H1 (cell line): ENCODE measurements at regions not wholly inside any gene's neighbourhood (a gene's known extent, or its start where the extent isn't known, plus 50 kb on each side); places are given as distances from the start of the nearest gene placed in this dataset.

ENCODE experiments used
- CTCF ChIA-PET: fragments of 300-600 bp; sonication (Branson Sonifier 250); formaldehyde crosslinking; loops from one replicate; lab custom pipeline; 2021; ENCODE audit not compliant: partially characterized antibody; lab: Charles Lee
- POLR2A ChIA-PET: fragments of 300-600 bp; sonication (Branson Sonifier 250); formaldehyde crosslinking; loops from one replicate; lab custom pipeline; 2021; ENCODE audit warnings: inconsistent platforms; ENCODE audit not compliant: partially characterized antibody; lab: Charles Lee
- DNase-seq, 2 experiments: peaks; one replicate each; pipeline versions ENCODE4 v3.0.0 to v3.0.0-alpha.2; 2010 to 2022; ENCODE audit warnings: low spot score in 2 of 2, low read depth in 1 of 2, mixed read lengths in 1 of 2
- FAIRE-seq: peaks from 2 replicates; lab custom pipeline; 2011; peaks lifted over from hg19 to GRCh38; lab: Jason Lieb, UNC
- H2AFZ ChIP-seq: 2 replicates; pipeline ENCODE4 v1.8.1; 2012; ENCODE audit warnings: low read length, inconsistent platforms
- H2AK5ac ChIP-seq: 2 replicates; pipeline ENCODE4 v1.6.1; 2013; ENCODE audit warnings: low read depth, low read length
- H2BK120ac ChIP-seq: replicated peaks from 2 replicates; pipeline ENCODE3; 2013; ENCODE audit warnings: low read depth, low read length, inconsistent platforms
- H2BK12ac ChIP-seq: 2 replicates; pipeline ENCODE4 v1.6.1; 2013; ENCODE audit warnings: low read depth, low read length
- H2BK15ac ChIP-seq: 2 replicates; pipeline ENCODE4 v1.6.1; 2013; ENCODE audit warnings: low read length
- H2BK20ac ChIP-seq: 2 replicates; pipeline ENCODE4 v1.6.1; 2013; ENCODE audit warnings: low read length
- H2BK5ac ChIP-seq: 2 replicates; pipeline ENCODE4 v1.6.1; 2013; ENCODE audit warnings: low read depth, low read length
- H3K14ac ChIP-seq: 2 replicates; pipeline ENCODE4 v1.6.1; 2013; ENCODE audit warnings: inconsistent platforms; ENCODE audit not compliant: insufficient read length
- H3K18ac ChIP-seq: 2 replicates; pipeline ENCODE4 v1.6.1; 2013; ENCODE audit warnings: low read length; ENCODE audit errors: extremely low read depth
- H3K23ac ChIP-seq: 2 replicates; pipeline ENCODE4 v1.6.1; 2013; ENCODE audit warnings: inconsistent platforms; ENCODE audit not compliant: insufficient read length
- H3K23me2 ChIP-seq: 2 replicates; pipeline ENCODE4 v1.6.1; 2013; ENCODE audit warnings: low read depth, low read length
- H3K27ac ChIP-seq: 2 replicates; pipeline ENCODE4 v1.6.1; 2011; ENCODE audit warnings: low read depth, low read length, inconsistent platforms
- H3K27me3 ChIP-seq, 4 experiments: replicated peaks in 1 of 4; 1 replicate in 1 of 4; 2 replicates in 3 of 4; pipeline versions ENCODE4 v1.6.1 to v1.8.1; 2011 to 2013; ENCODE audit warnings: low read length in 3 of 4, mild to moderate bottlenecking in 3 of 4, inconsistent platforms in 2 of 4, mixed read lengths in 2 of 4, moderate library complexity in 1 of 4; ENCODE audit not compliant: control insufficient read depth in 3 of 4, insufficient read depth in 3 of 4; ENCODE audit errors: extremely low read depth in 1 of 4
- H3K36me3 ChIP-seq, 4 experiments: 2 replicates each; pipeline versions ENCODE4 v1.6.1 to v1.8.1; 2011 to 2013; ENCODE audit warnings: mild to moderate bottlenecking in 4 of 4, low read length in 3 of 4, moderate library complexity in 2 of 4, control low read depth in 1 of 4, inconsistent platforms in 1 of 4; ENCODE audit not compliant: insufficient read depth in 4 of 4, control insufficient read depth in 2 of 4
- H3K4ac ChIP-seq: replicated peaks from 2 replicates; pipeline ENCODE3; 2013; ENCODE audit warnings: low read length, low read depth, mixed read lengths, inconsistent platforms; ENCODE audit not compliant: insufficient read length
- H3K4me1 ChIP-seq, 4 experiments: replicated peaks in 1 of 4; 1 replicate in 1 of 4; 2 replicates in 3 of 4; pipeline versions ENCODE4 v1.6.1 to v1.8.1; 2011 to 2013; ENCODE audit warnings: low read length in 3 of 4, inconsistent platforms in 2 of 4, mixed read lengths in 1 of 4; ENCODE audit not compliant: insufficient read depth in 4 of 4, control insufficient read depth in 3 of 4
- H3K4me2 ChIP-seq, 2 experiments: 2 replicates each; pipeline versions ENCODE4 v1.6.1 to v1.8.1; 2011 to 2013; ENCODE audit warnings: low read depth in 2 of 2, low read length in 2 of 2, control low read depth in 1 of 2, inconsistent platforms in 1 of 2, mild to moderate bottlenecking in 1 of 2; ENCODE audit not compliant: insufficient read depth in 1 of 2
- H3K4me3 ChIP-seq, 4 experiments: fragments of 200-600, 300-600 bp in 1 of 4; sonication (generic), shearing (Covaris generic), sonication (Bioruptor Twin) in 1 of 4; 2 replicates each; pipeline versions ENCODE4 v1.5.1 to v1.8.1; 2011 to 2016; ENCODE audit warnings: low read length in 4 of 4, low read depth in 3 of 4, control low read depth in 2 of 4, inconsistent platforms in 2 of 4, mild to moderate bottlenecking in 2 of 4, mixed read lengths in 1 of 4, moderate library complexity in 1 of 4; ENCODE audit not compliant: insufficient read depth in 2 of 4; ENCODE audit errors: extremely low read depth in 1 of 4
- H3K56ac ChIP-seq: replicated peaks from 2 replicates; pipeline ENCODE3; 2013; ENCODE audit warnings: low read depth, mild to moderate bottlenecking, mixed read lengths, low read length, inconsistent platforms; ENCODE audit not compliant: insufficient read length
- H3K79me1 ChIP-seq: 2 replicates; pipeline ENCODE4 v1.6.1; 2013; ENCODE audit warnings: low read depth, low read length, control low read depth
- H3K79me2 ChIP-seq, 2 experiments: 2 replicates each; pipeline versions ENCODE4 v1.6.1 to v1.8.1; 2012 to 2013; ENCODE audit warnings: low read length in 2 of 2, mild to moderate bottlenecking in 2 of 2, inconsistent platforms in 1 of 2; ENCODE audit not compliant: insufficient read depth in 2 of 2, control insufficient read depth in 1 of 2
- H3K9ac ChIP-seq, 4 experiments: replicated peaks in 1 of 4; 1 replicate in 1 of 4; 2 replicates in 3 of 4; pipeline versions ENCODE4 v1.6.1 to v1.8.1; 2011 to 2013; ENCODE audit warnings: low read depth in 3 of 4, low read length in 3 of 4, control low read depth in 2 of 4, mild to moderate bottlenecking in 2 of 4, moderate library complexity in 2 of 4, inconsistent platforms in 1 of 4; ENCODE audit errors: extremely low read depth in 1 of 4
- H3K9me3 ChIP-seq, 2 experiments: 2 replicates each; pipeline versions ENCODE4 v1.6.1 to v1.8.1; 2012 to 2013; ENCODE audit warnings: mild to moderate bottlenecking in 2 of 2, moderate library complexity in 2 of 2, control low read depth in 1 of 2, inconsistent platforms in 1 of 2, low read depth in 1 of 2, low read length in 1 of 2, mixed read lengths in 1 of 2; ENCODE audit not compliant: insufficient read depth in 2 of 2
- H4K20me1 ChIP-seq, 2 experiments: replicated peaks in 1 of 2; 2 replicates each; pipeline versions ENCODE3 to v1.8.1; 2011 to 2013; ENCODE audit warnings: inconsistent platforms in 2 of 2, low read length in 2 of 2, mild to moderate bottlenecking in 1 of 2; ENCODE audit not compliant: insufficient read depth in 2 of 2, control insufficient read depth in 1 of 2
- H4K5ac ChIP-seq: 2 replicates; pipeline ENCODE4 v1.6.1; 2013; ENCODE audit warnings: low read length, low read depth, mixed read lengths, inconsistent platforms; ENCODE audit not compliant: insufficient read length
- H4K8ac ChIP-seq: 2 replicates; pipeline ENCODE4 v1.8.0; 2013; ENCODE audit warnings: mild to moderate bottlenecking, moderate library complexity, low read length, inconsistent platforms; ENCODE audit not compliant: insufficient read depth; ENCODE audit errors: extremely low read depth
- H4K91ac ChIP-seq: replicated peaks from 2 replicates; pipeline ENCODE3; 2013; ENCODE audit warnings: low read length, mixed read lengths, inconsistent platforms; ENCODE audit not compliant: insufficient read length
- EZH2 ChIP-seq: fragments of 200-600 bp; sonication (generic); IDR thresholded peaks from 2 replicates; pipeline ENCODE4 v1.7.1; 2012; ENCODE audit warnings: low read depth, mild to moderate bottlenecking, moderate library complexity, low read length, inconsistent platforms; ENCODE audit not compliant: severe bottlenecking
- JUND ChIP-seq: IDR thresholded peaks from 2 replicates; pipeline ENCODE4 v1.6.1; 2011; ENCODE audit warnings: mild to moderate bottlenecking, improper control_type of control experiment, low read length
- RBBP5 ChIP-seq: IDR thresholded peaks from 2 replicates; pipeline ENCODE4 v1.7.1; 2012; ENCODE audit warnings: low read depth, mild to moderate bottlenecking, inconsistent platforms, low read length, moderate library complexity, borderline replicate concordance
- RXRA ChIP-seq: IDR thresholded peaks from 2 replicates; pipeline ENCODE4 v1.6.1; 2011; ENCODE audit warnings: low read depth, mild to moderate bottlenecking, low read length, moderate library complexity; ENCODE audit not compliant: insufficient read depth
- ZNF274 ChIP-seq: IDR thresholded peaks from 2 replicates; pipeline ENCODE4 v1.7.0; 2012; ENCODE audit warnings: low read length, borderline replicate concordance; ENCODE audit errors: extremely low read depth
- WGBS, 2 experiments: shearing (Covaris generic) in 1 of 2; methylation state at CpG; one replicate each; pipeline versions ENCODE4 v1.1.6 to v1.1.7; 2013 to 2015; ENCODE audit warnings: low lambda C conversion rate in 2 of 2, mixed read lengths in 2 of 2, inconsistent platforms in 1 of 2, low coverage in 1 of 2, missing lambda C conversion rate in 1 of 2; ENCODE audit not compliant: insufficient replicate concordance in 2 of 2, insufficient coverage in 1 of 2, insufficient read length in 1 of 2; ENCODE audit errors: extremely low coverage in 1 of 2, missing lambda C conversion rate in 1 of 2; 5-methylcytosine and 5-hydroxymethylcytosine counted together

DNA sequence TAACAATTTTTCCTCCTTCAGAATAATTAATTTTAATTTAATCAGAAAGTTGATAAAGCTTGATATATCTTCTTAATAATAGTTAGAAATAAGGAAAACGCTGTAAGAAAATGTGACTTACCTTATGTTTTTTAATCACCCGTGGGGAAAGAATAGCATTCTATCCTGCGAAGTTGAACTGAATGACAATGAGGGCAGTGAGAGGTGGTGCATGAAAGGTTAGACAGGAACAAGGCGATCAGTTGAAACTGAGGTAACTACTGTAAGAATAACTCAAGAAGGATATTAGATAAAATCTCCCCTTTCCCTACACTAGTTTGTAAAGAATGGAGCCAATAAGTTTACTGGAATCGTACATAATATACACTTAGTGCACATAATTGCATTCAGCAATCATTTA, 655.0 kb upstream of the NCAM2 start:
- no peak overlapping the region for H2BK120ac ChIP-seq
- TF ChIP-seq EZH2 (no peak), RXRA (no peak), JUND (no peak), ZNF274 (no peak), RBBP5 (no peak)

More for the DNA sequence above, 655.0 kb upstream of the NCAM2 start:
- H3K56ac ChIP-seq, result no peak overlapping the region
- no peak overlapping the region for H3K27ac ChIP-seq
- no peak overlapping the region for H3K23ac ChIP-seq
- no peak overlapping the region for H3K4me3 ChIP-seq
- no peaks in the 10 kb centered on the region for H3K36me3 ChIP-seq
- FAIRE-seq, result no peak
- H4K5ac ChIP-seq, result no peak overlapping the region
- H3K23me2 ChIP-seq, result no peaks in the 10 kb centered on the region
- ChIA-PET POLR2A (no interaction called here), CTCF (no interaction called here)
- no peak overlapping the region for H3K18ac ChIP-seq
- DNase-seq, result no peak
- H3K9ac ChIP-seq, result no peak overlapping the region
- no peak overlapping the region for H4K8ac ChIP-seq
- H3K79me2 ChIP-seq, result no peaks in the 10 kb centered on the region
- no peak overlapping the region for H4K91ac ChIP-seq
- no peak overlapping the region for H2BK5ac ChIP-seq
- no peak overlapping the region for H2BK12ac ChIP-seq
- no peaks in the 10 kb centered on the region for H4K20me1 ChIP-seq
- H3K4me2 ChIP-seq, result no peak overlapping the region
- H2AK5ac ChIP-seq, result no peak overlapping the region
- H3K9me3 ChIP-seq, result 0 out of 4 replicates have a peak, but pooled peaks cover 0 to 2% of the 10 kb centered on the region in 2 experiments
- WGBS, 2 experiments, result 82% methylated on average over 5 of the region's 5 CpGs; no CpG with 5 or more reads in 1 of the 2 experiments
- H2AFZ ChIP-seq, result no peak overlapping the region
- peaks cover 0 to 3% (median 1%) of the 10 kb centered on the region in 4 experiments; a peak in 1 of 7 replicates for H3K4me1 ChIP-seq
- no peak overlapping the region for H2BK15ac ChIP-seq
- H3K4ac ChIP-seq, result no peak overlapping the region
- no peak overlapping the region for H3K14ac ChIP-seq
- no peaks in the 10 kb centered on the region for H3K27me3 ChIP-seq
- H3K79me1 ChIP-seq, result no peaks in the 10 kb centered on the region
- H2BK20ac ChIP-seq, result no peak overlapping the region
